ENCODE measurements at regions not wholly inside any gene's neighbourhood (a gene's known extent, or its start where the extent isn't known, plus 50 kb on each side); places are given as distances from the start of the nearest gene placed in this dataset.

- no peak for TF ChIP-seq POLR2AphosphoS5 (IDR thresholded peaks at IDR 0.05)
- TF ChIP-seq CTCF (IDR thresholded peaks at IDR 0.05), result no peak
- TF ChIP-seq POLR2A (IDR thresholded peaks at IDR 0.05; ENCODE audit: low read depth), result no peak
Observed at GRCh38 chr17:71969500-71969899, 151.3 kb upstream of the SOX9 start.
